ENCODE measurements at regions not wholly inside any gene's neighbourhood (a gene's known extent, or its start where the extent isn't known, plus 50 kb on each side); places are given as distances from the start of the nearest gene placed in this dataset.

DNA sequence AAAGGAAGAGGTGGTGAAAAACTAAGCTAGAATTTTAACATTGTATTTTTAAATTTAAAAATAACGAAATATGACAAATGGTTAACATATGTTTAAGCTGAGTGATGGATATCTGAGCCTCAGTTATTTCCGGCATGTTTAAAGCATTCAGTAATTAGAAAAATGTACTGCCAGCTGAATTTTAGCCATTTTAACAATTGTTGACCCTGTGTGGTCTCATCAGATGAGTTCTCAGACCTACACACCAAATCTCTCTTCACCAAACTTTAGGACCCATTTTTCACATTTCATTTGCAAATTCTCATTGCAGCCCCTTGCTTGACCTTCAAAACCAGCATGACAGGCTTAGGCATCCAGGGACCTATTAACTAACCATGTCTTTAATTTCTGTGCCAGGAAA lies 91.5 kb upstream of the RGPD4 start:
- TF ChIP-seq CTCF (IDR thresholded peaks at IDR 0.05) = no peak
- TF ChIP-seq EZH2 (IDR thresholded peaks at IDR 0.05; ENCODE audit: borderline replicate concordance, insufficient read depth, low read depth, low read length, poor library complexity, severe bottlenecking) = no peak

Measured in B cell (primary cell).